Kidney epithelial cell (primary cell): ENCODE measurements at regions not wholly inside any gene's neighbourhood (a gene's known extent, or its start where the extent isn't known, plus 50 kb on each side); places are given as distances from the start of the nearest gene placed in this dataset.
"Not testable (repeated sequence)": the region's sequence is repeated elsewhere in the genome, so short reads cannot be mapped to it uniquely, and the experiment has no call there.

Source experiments
- DNase-seq: peaks from one replicate; pipeline ENCODE4 v3.0.0-alpha.2; 2010; ENCODE audit warnings: low read depth
- H3K27me3 ChIP-seq: 2 replicates; pipeline ENCODE4 v1.6.0; 2011; ENCODE audit warnings: low read length; ENCODE audit not compliant: control insufficient read depth, insufficient read depth
- H3K36me3 ChIP-seq: 2 replicates; pipeline ENCODE4 v1.5.1; 2011; ENCODE audit warnings: low read length; ENCODE audit not compliant: control insufficient read depth, insufficient read depth
- H3K4me3 ChIP-seq: 2 replicates; pipeline ENCODE4 v1.5.1; 2011; ENCODE audit warnings: low read depth, mild to moderate bottlenecking, control low read depth, low read length
- CTCF ChIP-seq: IDR thresholded peaks from 2 replicates; pipeline ENCODE4 v1.5.1; 2011; ENCODE audit warnings: mild to moderate bottlenecking, moderate library complexity, low read length, control low read depth, inconsistent platforms; ENCODE audit not compliant: insufficient read depth, poor library complexity, severe bottlenecking

- H3K4me3 ChIP-seq = no peak overlapping the region
- TF ChIP-seq CTCF = no peak
- H3K27me3 ChIP-seq = no peaks in the 10 kb centered on the region
- no peaks in the 10 kb centered on the region for H3K36me3 ChIP-seq
- no peak for DNase-seq
These were observed 78.7 kb upstream of the MSH6 start for GRCh38 chr2:47704287-47704686.

GRCh38 chr2:47699533-47700215, 83.3 kb upstream of the MSH6 start:
- H3K36me3 ChIP-seq = no peaks in the 10 kb centered on the region
- no peak overlapping the region for H3K4me3 ChIP-seq
- no peak for TF ChIP-seq CTCF
- DNase-seq = no peak
- H3K27me3 ChIP-seq = no peaks in the 10 kb centered on the region

- H3K4me3 ChIP-seq, H3K36me3 ChIP-seq, H3K27me3 ChIP-seq, DNase-seq: not testable (repeated sequence)
These were observed 84.4 kb upstream of the MSH6 start for GRCh38 chr2:47698436-47698972.

- H3K36me3 ChIP-seq, H3K27me3 ChIP-seq, DNase-seq, H3K4me3 ChIP-seq: not testable (repeated sequence)
These were observed 85.1 kb upstream of the MSH6 start for GRCh38 chr2:47697681-47698435.

GRCh38 chr2:47697000-47697601, 85.8 kb upstream of the MSH6 start:
- Histone ChIP-seq H3K27me3 (no peaks in the 10 kb centered on the region), H3K36me3 (no peaks in the 10 kb centered on the region), H3K4me3 (no peak overlapping the region)
- no peak for TF ChIP-seq CTCF
- no peak for DNase-seq

GRCh38 chr2:47696478-47696831, 86.5 kb upstream of the MSH6 start:
- Histone ChIP-seq H3K36me3 (no peaks in the 10 kb centered on the region), H3K27me3 (no peaks in the 10 kb centered on the region), H3K4me3 (no peak overlapping the region)
- TF ChIP-seq CTCF = no peak
- DNase-seq = no peak
